ENCODE measurements at regions not wholly inside any gene's neighbourhood (a gene's known extent, or its start where the extent isn't known, plus 50 kb on each side); places are given as distances from the start of the nearest gene placed in this dataset.

- TF ChIP-seq CEBPB (IDR thresholded peaks at IDR 0.05) (0 out of 2 replicates have a peak, but pooled peaks have one; percentile 22), TCF12 (IDR thresholded peaks at IDR 0.05; ENCODE audit: low read depth) (no peak)
Measured at GRCh38 chr10:21297603-21298383, 227.7 kb downstream of the SKIDA1 start.

GRCh38 chr10:21296575-21297355 lies 228.7 kb downstream of the SKIDA1 start:
- TF ChIP-seq MAX (IDR thresholded peaks at IDR 0.05): no peak
- no peak for TF ChIP-seq NFIC (IDR thresholded peaks at IDR 0.05)
- no peak for TF ChIP-seq USF1 (IDR thresholded peaks at IDR 0.05)
- TF ChIP-seq REST (IDR thresholded peaks at IDR 0.05; ENCODE audit: low read depth): no peak
- TF ChIP-seq CEBPB (IDR thresholded peaks at IDR 0.05): no peak
- TF ChIP-seq EP300 (IDR thresholded peaks at IDR 0.05; ENCODE audit: borderline replicate concordance): no peak
- TF ChIP-seq TCF12 (IDR thresholded peaks at IDR 0.05; ENCODE audit: low read depth): no peak
- TF ChIP-seq EGR1 (IDR thresholded peaks at IDR 0.05): no peak
- no peak for TF ChIP-seq FOXM1 (IDR thresholded peaks at IDR 0.05; ENCODE audit: borderline replicate concordance, low read depth)
- no peak for TF ChIP-seq RAD21 (IDR thresholded peaks at IDR 0.05; ENCODE audit: low read depth)
- no peak for TF ChIP-seq CREB1 (IDR thresholded peaks at IDR 0.05; ENCODE audit: low read depth)
- TF ChIP-seq YY1 (IDR thresholded peaks at IDR 0.05; ENCODE audit: low read depth): no peak
- TF ChIP-seq TEAD4 (IDR thresholded peaks at IDR 0.05): no peak
- TF ChIP-seq ZBTB7A (IDR thresholded peaks at IDR 0.05; ENCODE audit: low read depth): no peak
- no peak for TF ChIP-seq TAF1 (IDR thresholded peaks at IDR 0.05; ENCODE audit: low read depth)

GRCh38 chr10:21293518-21294356 lies 231.7 kb downstream of the SKIDA1 start:
- TF ChIP-seq NFIC (IDR thresholded peaks at IDR 0.05) (no peak), YY1 (IDR thresholded peaks at IDR 0.05; ENCODE audit: low read depth) (no peak), TEAD4 (IDR thresholded peaks at IDR 0.05) (no peak), EP300 (IDR thresholded peaks at IDR 0.05; ENCODE audit: borderline replicate concordance) (no peak), CEBPB (IDR thresholded peaks at IDR 0.05) (no peak), TCF12 (IDR thresholded peaks at IDR 0.05; ENCODE audit: low read depth) (no peak), CREB1 (IDR thresholded peaks at IDR 0.05; ENCODE audit: low read depth) (no peak)

GRCh38 chr10:21292763-21293517 lies 232.5 kb downstream of the SKIDA1 start:
- TF ChIP-seq YY1 (IDR thresholded peaks at IDR 0.05; ENCODE audit: low read depth) (no peak), REST (IDR thresholded peaks at IDR 0.05; ENCODE audit: low read depth) (no peak), CREB1 (IDR thresholded peaks at IDR 0.05; ENCODE audit: low read depth) (no peak), TCF12 (IDR thresholded peaks at IDR 0.05; ENCODE audit: low read depth) (peak; percentile 92), CEBPB (IDR thresholded peaks at IDR 0.05) (peak; percentile 38; the same call in 1 of the 2 replicates), TEAD4 (IDR thresholded peaks at IDR 0.05) (peak; percentile 99), USF1 (IDR thresholded peaks at IDR 0.05) (no peak), FOXM1 (IDR thresholded peaks at IDR 0.05; ENCODE audit: borderline replicate concordance, low read depth) (peak; percentile 67; the same call in 1 of the 2 replicates), EGR1 (IDR thresholded peaks at IDR 0.05) (peak; percentile 99), NFIC (IDR thresholded peaks at IDR 0.05) (peak; percentile 98), MAX (IDR thresholded peaks at IDR 0.05) (peak; percentile 74; the same call in 1 of the 2 replicates), ZBTB7A (IDR thresholded peaks at IDR 0.05; ENCODE audit: low read depth) (no peak), EP300 (IDR thresholded peaks at IDR 0.05; ENCODE audit: borderline replicate concordance) (peak; percentile 93), RAD21 (IDR thresholded peaks at IDR 0.05; ENCODE audit: low read depth) (peak; percentile 35), TAF1 (IDR thresholded peaks at IDR 0.05; ENCODE audit: low read depth) (no peak)

Data from Ishikawa (cell line).